Mammary epithelial cell (primary cell): ENCODE measurements at regions not wholly inside any gene's neighbourhood (a gene's known extent, or its start where the extent isn't known, plus 50 kb on each side); places are given as distances from the start of the nearest gene placed in this dataset.

Source experiments
- CTCF ChIP-seq, 2 donors: IDR thresholded peaks in 1 of 2; conservative IDR thresholded peaks in 1 of 2; 2 replicates each; pipeline ENCODE4 v1.5.1; 2011 to 2012; ENCODE audit warnings: inconsistent platforms in 2 of 2, low read length in 2 of 2, mild to moderate bottlenecking in 2 of 2, control low read depth in 1 of 2, low read depth in 1 of 2; ENCODE audit not compliant: insufficient read depth in 1 of 2; ENCODE audit errors: extremely low read depth in 1 of 2
- EZH2 ChIP-seq: IDR thresholded peaks from 2 replicates; pipeline ENCODE4 v1.6.1; 2012; ENCODE audit warnings: low read length, inconsistent platforms, borderline replicate concordance

DNA sequence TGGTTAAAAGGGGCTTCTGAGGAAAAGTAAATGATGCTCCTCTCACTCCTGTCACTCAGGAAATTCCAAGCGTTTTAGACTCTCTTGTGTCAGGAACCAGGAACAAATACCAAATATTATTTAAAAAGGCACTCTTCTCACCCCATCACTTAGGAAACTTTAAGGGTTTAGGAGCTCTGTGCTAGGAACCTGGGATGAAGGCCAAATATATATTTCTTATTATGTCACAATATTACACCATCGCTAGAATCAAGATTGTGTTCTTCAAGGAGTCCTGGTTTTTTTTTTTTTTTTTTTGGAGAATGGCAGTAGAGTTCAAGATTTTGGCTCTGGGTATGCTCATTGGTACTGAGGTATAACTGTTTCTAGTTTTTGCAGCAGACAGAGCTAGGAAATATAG is 79.0 kb upstream of the HEPHL1 start:
- no peak for TF ChIP-seq CTCF (conservative IDR thresholded peaks at IDR 0.05 in 1 of 2, IDR thresholded peaks at IDR 0.05 in 1 of 2; ENCODE audit: extremely low read depth in 1 of 2, insufficient read depth in 1 of 2, low read depth in 1 of 2, low read length in 2 of 2)
- TF ChIP-seq EZH2 = no peak
